ENCODE measurements at regions not wholly inside any gene's neighbourhood (a gene's known extent, or its start where the extent isn't known, plus 50 kb on each side); places are given as distances from the start of the nearest gene placed in this dataset.
A peak's percentile ranks its signal among the peaks of the same experiment; 100 is the strongest.

DNA sequence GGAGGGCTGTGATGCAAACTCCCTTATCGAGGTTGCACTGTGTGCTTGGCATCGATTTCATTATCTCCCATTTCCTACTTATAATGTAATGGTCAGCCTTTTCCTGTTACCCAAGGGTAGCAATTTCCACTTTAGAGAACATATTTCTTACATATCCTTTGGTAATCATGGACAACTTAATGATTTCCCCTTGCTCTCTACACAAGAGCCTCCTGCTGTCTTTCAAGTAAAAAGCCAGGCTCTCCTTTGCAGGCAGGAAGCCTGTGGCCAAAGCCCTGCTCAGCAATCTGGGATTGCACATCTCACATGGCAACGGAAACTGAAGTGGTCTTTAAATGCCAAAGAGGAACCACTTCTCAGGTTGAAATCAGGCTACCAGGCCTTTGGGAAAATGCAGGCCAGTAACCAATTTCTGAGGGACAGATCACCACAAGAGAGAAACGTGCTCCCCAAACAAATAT is 86.7 kb upstream of the IKZF1 start:
- Mint-ChIP-seq H3K36me3 (ENCODE audit: low read depth) (peaks cover 4% of the 10 kb centered on the region), H3K4me1 (ENCODE audit: low read depth) (peaks cover 51% of the 10 kb centered on the region)
- intact Hi-C loops (cut with micrococcal nuclease) = no loop called here

DNA sequence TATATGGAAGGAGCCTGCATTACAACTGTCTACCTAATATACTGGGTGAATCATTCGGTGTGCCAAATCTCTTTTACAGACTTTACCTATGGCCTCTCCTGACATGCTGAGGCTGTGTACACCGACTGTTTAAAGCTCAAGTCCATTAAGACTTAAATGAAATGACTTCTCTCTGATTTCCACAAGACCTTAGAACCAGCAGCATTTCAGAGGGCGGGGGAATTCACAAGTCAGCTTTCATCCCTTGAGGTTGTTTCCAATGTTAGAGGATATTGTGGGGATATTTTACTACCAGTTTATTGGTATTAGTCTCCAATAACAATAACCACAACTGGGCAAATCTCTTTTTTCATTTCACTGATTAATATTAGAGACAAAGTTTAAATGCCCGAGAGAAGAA is 87.1 kb upstream of the IKZF1 start:
- CTCF ChIA-PET = interaction anchor here (1.6 kb wide), 1 partner anchor 11 kb away, joined by 6 read pairs; no protein-coding TSS in a partner anchor
- no peak overlapping the region for H3K27ac Mint-ChIP-seq
- no peak for DNase-seq
- H3K27me3 Mint-ChIP-seq (ENCODE audit: low read depth) = no peaks in the 10 kb centered on the region
- H3K36me3 Mint-ChIP-seq (ENCODE audit: low read depth) = peaks cover 3% of the 10 kb centered on the region
- intact Hi-C loops (cut with micrococcal nuclease) = no loop called here
- peaks cover 16% of the 10 kb centered on the region for H3K9me3 Mint-ChIP-seq
- H3K4me3 Mint-ChIP-seq = no peak overlapping the region
- H3K4me1 Mint-ChIP-seq (ENCODE audit: low read depth) = peaks cover 55% of the 10 kb centered on the region

More for the DNA sequence above, 86.7 kb upstream of the IKZF1 start:
- Mint-ChIP-seq H3K9me3 (peaks cover 17% of the 10 kb centered on the region), H3K4me3 (no peak overlapping the region), H3K27me3 (ENCODE audit: low read depth) (no peaks in the 10 kb centered on the region), H3K27ac (peak overlapping the region; percentile 19)
- CTCF ChIA-PET = interaction anchor here (1.6 kb wide), 1 partner anchor 12 kb away, joined by 6 read pairs; no protein-coding TSS in a partner anchor
- DNase-seq = no peak

DNA sequence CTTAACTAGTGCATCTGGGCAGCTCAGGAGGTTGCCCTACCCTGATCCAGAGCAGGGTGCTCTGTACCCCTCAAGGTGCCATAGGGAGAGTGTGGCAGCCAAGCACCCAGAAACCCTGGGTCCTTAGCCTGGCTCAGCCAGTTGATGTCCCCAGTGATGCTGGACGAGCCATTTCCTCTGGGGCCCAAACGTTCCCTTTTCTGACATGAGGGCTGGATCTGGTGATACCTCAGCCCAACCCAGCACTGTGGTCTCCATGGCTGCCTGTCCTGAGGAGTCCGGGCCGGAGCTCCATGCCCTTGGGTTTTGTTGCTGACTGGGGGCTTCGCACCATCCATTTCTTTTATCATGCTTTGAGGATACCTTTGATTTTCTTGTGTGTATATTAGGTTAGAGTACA is 87.9 kb upstream of the IKZF1 start:
- Mint-ChIP-seq H3K27ac (no peak overlapping the region), H3K36me3 (ENCODE audit: low read depth) (no peaks in the 10 kb centered on the region), H3K4me3 (no peak overlapping the region), H3K9me3 (peaks cover 11% of the 10 kb centered on the region), H3K27me3 (ENCODE audit: low read depth) (no peaks in the 10 kb centered on the region), H3K4me1 (ENCODE audit: low read depth) (peaks cover 63% of the 10 kb centered on the region)
- no peak for DNase-seq
- intact Hi-C loops (cut with micrococcal nuclease) = no loop called here
- CTCF ChIA-PET = interaction anchor here (1.6 kb wide), 1 partner anchor 11 kb away, joined by 6 read pairs; no protein-coding TSS in a partner anchor

DNA sequence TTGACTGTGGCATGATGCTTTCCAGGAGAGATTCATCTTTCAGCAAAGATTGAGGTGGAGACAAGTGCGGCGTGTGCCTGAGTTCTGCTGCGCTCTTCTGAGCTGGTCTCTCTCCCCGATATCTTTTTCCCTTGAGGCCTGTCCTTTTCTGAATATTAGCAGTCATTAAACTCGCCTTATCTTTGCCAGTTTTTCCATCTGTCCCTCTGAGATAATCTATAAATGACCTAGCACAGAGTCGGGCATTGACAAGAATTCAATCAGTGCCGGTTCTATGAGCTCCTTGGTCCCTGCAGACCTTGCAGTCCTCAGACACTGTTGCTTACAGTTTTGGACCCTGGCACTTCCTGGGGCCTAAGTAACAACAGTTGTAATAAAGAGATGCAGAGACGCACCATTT is 89.7 kb upstream of the IKZF1 start:
- H3K36me3 Mint-ChIP-seq (ENCODE audit: low read depth) = no peaks in the 10 kb centered on the region
- H3K27me3 Mint-ChIP-seq (ENCODE audit: low read depth) = no peaks in the 10 kb centered on the region
- CTCF ChIA-PET = interaction anchor here (0.6 to 3.0 kb wide), 5 partner anchors 9 to 68 kb away, joined by 3 to 15 read pairs (median 3); no protein-coding TSS in a partner anchor
- H3K27ac Mint-ChIP-seq = no peak overlapping the region
- H3K4me1 Mint-ChIP-seq (ENCODE audit: low read depth) = peaks cover 82% of the 10 kb centered on the region
- intact Hi-C loops (cut with micrococcal nuclease) = no loop called here
- no peak for DNase-seq
- no peak overlapping the region for H3K4me3 Mint-ChIP-seq
- no peaks in the 10 kb centered on the region for H3K9me3 Mint-ChIP-seq

DNA sequence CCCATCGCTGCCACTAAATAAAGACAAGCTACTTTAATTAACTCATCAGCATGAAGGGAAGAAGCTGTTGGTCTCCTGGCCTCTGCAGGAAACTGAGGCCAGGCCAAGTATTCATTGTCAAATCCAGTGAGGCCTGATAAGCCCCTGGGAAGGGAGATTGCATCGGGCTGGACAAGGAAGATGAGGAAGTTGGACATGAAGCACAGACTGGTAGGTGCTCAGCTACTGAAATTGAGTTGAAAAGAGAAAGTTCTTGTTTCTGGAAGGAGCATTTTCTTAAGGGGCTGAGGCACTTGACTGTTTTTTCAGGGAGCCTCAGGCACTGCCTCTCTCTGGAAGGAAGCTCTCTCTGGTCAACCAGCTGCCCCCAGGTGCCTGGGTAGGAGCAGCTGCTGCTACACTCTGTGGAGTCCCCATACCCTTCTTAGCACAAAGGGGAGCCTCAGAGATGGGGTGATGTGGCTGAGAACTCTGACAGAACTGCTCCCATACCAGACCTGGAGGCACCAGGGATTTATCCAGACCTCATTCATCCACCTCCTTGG is 90.3 kb upstream of the IKZF1 start:
- no peaks in the 10 kb centered on the region for H3K36me3 Mint-ChIP-seq (ENCODE audit: low read depth)
- no peaks in the 10 kb centered on the region for H3K9me3 Mint-ChIP-seq
- H3K27me3 Mint-ChIP-seq (ENCODE audit: low read depth) = no peaks in the 10 kb centered on the region
- CTCF ChIA-PET = interaction anchor here (0.6 to 3.0 kb wide), 7 partner anchors 9 to 204 kb away, joined by 3 to 15 read pairs (median 3); partner anchors contain the start of gene IKZF1
- H3K4me3 Mint-ChIP-seq = no peak overlapping the region
- intact Hi-C loops (cut with micrococcal nuclease) = no loop called here
- peaks cover 83% of the 10 kb centered on the region for H3K4me1 Mint-ChIP-seq (ENCODE audit: low read depth)
- no peak for DNase-seq
- peak overlapping the region; percentile 11 for H3K27ac Mint-ChIP-seq

DNA sequence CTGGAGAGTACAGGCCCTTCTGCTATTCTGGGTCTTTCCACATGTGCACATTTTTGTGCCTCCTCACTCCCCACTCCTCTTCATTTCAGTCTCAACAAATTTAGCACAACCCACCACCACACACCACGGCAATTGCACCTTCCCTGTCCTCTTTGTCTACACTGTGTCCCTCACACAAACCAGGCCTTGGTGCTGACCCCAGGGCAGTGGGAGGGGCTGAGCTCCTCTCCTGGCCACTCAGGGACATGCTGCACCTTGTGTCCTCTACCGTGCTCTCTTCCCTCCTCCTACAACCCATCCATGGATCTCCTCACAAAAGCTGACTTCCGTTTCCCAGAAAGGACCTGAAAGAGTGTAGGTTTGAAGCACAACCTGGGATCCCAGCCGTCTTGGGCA is 90.9 kb upstream of the IKZF1 start:
- H3K4me3 Mint-ChIP-seq = no peak overlapping the region
- DNase-seq = no peak
- intact Hi-C loops (cut with micrococcal nuclease) = no loop called here
- no peak overlapping the region for H3K27ac Mint-ChIP-seq
- H3K36me3 Mint-ChIP-seq (ENCODE audit: low read depth) = no peaks in the 10 kb centered on the region
- CTCF ChIA-PET = interaction anchor here (0.9 to 3.0 kb wide), 5 partner anchors 13 to 204 kb away, joined by 3 to 15 read pairs (median 3); partner anchors contain the start of gene IKZF1
- no peaks in the 10 kb centered on the region for H3K9me3 Mint-ChIP-seq
- H3K27me3 Mint-ChIP-seq (ENCODE audit: low read depth) = no peaks in the 10 kb centered on the region
- peaks cover 84% of the 10 kb centered on the region for H3K4me1 Mint-ChIP-seq (ENCODE audit: low read depth)

DNA sequence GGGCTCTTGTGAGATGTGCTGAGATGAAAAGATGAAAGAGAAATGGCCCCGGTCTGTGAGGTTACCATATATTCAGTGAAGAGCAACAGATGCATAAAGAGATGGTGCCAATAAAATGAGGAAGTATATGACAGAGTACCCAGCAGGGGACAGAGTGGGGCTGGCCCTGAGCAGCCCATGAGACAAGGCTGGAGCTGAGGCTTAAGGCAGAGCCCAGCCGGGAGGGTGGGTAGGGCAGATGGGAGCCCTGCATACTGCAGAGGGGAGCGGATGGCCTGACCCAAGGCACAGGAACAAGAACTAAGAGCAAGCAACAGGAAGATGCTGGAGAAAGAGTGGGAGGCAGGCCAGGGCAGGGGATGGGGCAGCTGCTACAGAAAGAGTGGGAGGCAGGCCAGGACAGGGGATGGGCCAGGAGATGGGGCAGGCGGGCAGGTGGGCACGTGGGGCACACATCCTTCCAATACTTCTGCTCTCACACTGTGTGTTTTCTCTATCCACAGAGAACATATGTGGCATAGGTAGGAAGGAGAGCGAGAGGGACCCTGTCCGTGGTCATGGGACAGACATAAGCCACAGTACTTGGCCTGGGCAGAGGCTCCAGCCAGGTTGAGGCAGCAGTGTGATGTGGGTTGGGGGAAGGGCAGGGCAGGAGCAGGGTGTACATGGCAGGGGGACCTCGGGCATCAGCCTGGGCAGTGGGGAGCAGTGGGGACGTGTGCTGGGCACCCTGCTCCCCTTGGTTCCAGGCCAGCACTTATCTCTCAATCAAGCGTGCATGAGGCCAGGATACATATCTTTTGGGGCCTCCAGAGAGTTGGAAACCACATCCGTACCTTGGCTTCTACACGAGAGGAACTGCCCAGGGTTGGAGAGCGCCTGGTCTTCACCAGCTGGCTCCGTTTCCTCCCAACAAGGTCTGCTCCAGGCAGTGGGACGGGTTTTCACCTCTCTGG is 91.6 kb upstream of the IKZF1 start:
- H3K27me3 Mint-ChIP-seq (ENCODE audit: low read depth) = no peaks in the 10 kb centered on the region
- peak; percentile 65 for DNase-seq
- H3K27ac Mint-ChIP-seq = peak overlapping the region; percentile 57
- H3K4me1 Mint-ChIP-seq (ENCODE audit: low read depth) = peaks cover 90% of the 10 kb centered on the region
- no peaks in the 10 kb centered on the region for H3K36me3 Mint-ChIP-seq (ENCODE audit: low read depth)
- H3K4me3 Mint-ChIP-seq = peak overlapping the region; percentile 30
- CTCF ChIA-PET = interaction anchor here (0.7 to 3.0 kb wide), 6 partner anchors 13 to 205 kb away, joined by 3 to 15 read pairs (median 4); partner anchors contain the start of gene IKZF1
- H3K9me3 Mint-ChIP-seq = no peaks in the 10 kb centered on the region
- intact Hi-C loops (cut with micrococcal nuclease) = no loop called here

DNA sequence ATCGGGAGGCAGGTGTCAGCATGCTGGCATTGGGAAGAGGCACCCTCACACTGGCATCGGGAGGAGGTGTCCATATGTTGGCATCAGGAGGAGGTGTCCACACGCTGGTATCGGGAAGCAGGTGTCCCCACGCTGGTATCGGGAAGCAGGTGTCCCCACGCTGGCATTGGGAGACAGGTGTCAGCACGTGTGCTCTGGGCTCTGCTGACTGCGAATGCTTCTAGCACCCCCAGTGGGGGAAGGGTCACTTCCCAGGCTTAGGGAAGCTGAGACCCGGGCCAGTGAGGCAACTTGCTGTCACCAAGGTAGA is 92.5 kb upstream of the IKZF1 start:
- Mint-ChIP-seq H3K27me3 (ENCODE audit: low read depth) (no peaks in the 10 kb centered on the region), H3K4me3 (no peak overlapping the region), H3K4me1 (ENCODE audit: low read depth) (peaks cover 90% of the 10 kb centered on the region), H3K9me3 (no peaks in the 10 kb centered on the region), H3K36me3 (ENCODE audit: low read depth) (no peaks in the 10 kb centered on the region), H3K27ac (no peak overlapping the region)
- DNase-seq = no peak
- intact Hi-C loops (cut with micrococcal nuclease) = no loop called here
- CTCF ChIA-PET = interaction anchor here (0.7 to 1.6 kb wide), 5 partner anchors 18 to 111 kb away, joined by 3 to 4 read pairs (median 3); no protein-coding TSS in a partner anchor

DNA sequence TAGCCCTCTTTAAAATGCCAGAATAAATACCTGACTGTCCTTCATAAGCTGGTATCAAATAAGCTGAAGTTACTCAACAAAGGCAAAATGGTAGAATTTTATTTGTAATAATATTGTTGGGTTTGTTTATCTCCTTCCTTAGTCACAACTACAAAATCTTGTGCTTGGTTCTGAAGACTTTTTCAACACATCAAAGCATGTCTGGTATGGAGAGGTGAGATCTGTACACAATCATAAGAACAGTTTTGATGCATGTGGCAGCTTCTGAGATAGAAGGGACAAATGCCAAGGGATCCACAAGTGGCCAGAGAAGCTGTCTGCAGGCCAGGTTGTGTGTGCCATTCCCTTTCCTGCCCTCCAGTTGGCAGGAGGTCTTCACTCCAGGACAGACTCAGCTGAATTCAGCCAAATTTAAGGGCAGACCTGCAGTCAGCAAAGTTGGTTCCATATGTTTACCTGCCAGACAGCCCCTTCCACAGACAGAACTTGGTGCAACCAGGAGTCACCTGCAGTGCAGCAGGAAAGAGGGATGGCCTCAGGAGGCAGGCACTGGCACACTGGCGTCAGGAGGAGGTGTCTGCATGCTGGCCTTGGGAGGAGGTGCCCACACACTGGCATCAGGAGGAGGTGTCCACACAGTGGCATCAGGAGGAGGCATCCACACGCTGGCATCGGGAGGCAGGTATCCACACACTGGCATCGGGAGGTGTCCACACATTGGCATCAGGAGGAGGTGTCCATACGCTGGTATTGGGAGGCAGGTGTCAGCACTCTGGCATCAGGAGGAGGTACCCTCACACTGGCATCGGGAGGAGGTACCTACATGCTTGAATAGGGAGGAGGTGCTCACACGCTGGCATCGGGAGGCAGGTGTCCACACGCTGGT is 93.1 kb upstream of the IKZF1 start:
- no peaks in the 10 kb centered on the region for H3K36me3 Mint-ChIP-seq (ENCODE audit: low read depth)
- no peaks in the 10 kb centered on the region for H3K27me3 Mint-ChIP-seq (ENCODE audit: low read depth)
- peak overlapping the region; percentile 88 for H3K27ac Mint-ChIP-seq
- H3K4me3 Mint-ChIP-seq = no peak overlapping the region
- no peak for DNase-seq
- CTCF ChIA-PET = interaction anchor here (0.7 to 2.3 kb wide), 11 partner anchors 10 to 150 kb away, joined by 3 to 6 read pairs (median 3); no protein-coding TSS in a partner anchor
- intact Hi-C loops (cut with micrococcal nuclease) = no loop called here
- H3K4me1 Mint-ChIP-seq (ENCODE audit: low read depth) = peaks cover 90% of the 10 kb centered on the region
- no peaks in the 10 kb centered on the region for H3K9me3 Mint-ChIP-seq

DNA sequence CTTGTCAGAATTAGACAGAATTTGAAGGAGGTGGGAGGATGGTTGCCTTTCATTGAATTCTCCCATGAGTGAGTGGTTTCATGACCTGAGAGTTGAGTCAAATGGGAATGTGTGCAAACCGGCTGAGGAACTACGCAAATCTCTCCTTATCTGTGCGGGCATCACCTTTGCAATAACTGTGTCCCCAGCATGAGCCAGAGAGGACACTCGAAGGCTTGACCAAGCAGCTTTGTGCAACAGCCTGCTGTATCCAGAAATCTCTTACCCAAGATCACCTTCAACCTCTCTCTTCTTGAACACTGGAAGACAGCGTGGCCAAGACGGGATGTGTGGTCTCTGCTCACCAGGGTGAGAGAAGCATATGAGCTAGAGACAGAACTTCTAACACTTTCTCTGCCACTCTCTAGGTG is 93.8 kb upstream of the IKZF1 start:
- Mint-ChIP-seq H3K4me3 (no peak overlapping the region), H3K4me1 (ENCODE audit: low read depth) (peaks cover 92% of the 10 kb centered on the region), H3K9me3 (no peaks in the 10 kb centered on the region), H3K27me3 (ENCODE audit: low read depth) (no peaks in the 10 kb centered on the region), H3K36me3 (ENCODE audit: low read depth) (no peaks in the 10 kb centered on the region), H3K27ac (peak overlapping the region; percentile 88)
- intact Hi-C loops (cut with micrococcal nuclease) = no loop called here
- CTCF ChIA-PET = interaction anchor here (0.7 to 2.3 kb wide), 9 partner anchors 10 to 151 kb away, joined by 3 to 6 read pairs (median 3); no protein-coding TSS in a partner anchor
- peak; percentile 35 for DNase-seq

DNA sequence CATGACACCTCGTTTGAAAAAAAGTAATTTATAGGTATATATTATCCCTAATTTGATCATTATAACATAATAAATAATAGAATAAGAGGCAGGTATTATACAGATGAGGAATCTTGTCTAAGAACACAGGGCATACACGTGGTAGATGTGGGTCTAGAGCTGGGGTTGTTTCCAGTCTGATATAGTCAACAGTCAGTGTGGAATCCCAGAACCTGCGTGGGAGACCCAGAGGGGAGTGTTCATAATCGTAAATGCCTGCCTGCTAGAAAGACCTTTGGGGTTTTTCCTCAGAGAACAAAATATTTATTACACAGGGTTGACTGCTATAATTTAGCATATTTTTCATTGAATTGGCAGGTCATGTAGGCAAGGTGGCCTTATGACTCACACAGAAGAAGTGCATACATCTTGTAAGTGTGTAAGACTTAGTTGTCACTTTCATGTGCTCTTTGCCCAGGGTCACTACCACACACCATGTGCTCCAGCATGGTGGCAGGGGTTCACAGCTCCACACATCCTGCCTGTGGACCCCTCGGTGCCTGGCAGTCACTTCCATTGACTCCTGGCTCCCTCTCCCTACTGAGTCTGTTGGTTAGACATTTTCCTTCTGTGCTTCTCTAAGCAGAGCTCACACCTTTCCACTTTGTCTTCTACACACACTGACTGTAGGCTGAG is 94.9 kb upstream of the IKZF1 start:
- no peaks in the 10 kb centered on the region for H3K36me3 Mint-ChIP-seq (ENCODE audit: low read depth)
- CTCF ChIA-PET = interaction anchor here (0.9 to 2.3 kb wide), 4 partner anchors 16 to 167 kb away, joined by 3 to 6 read pairs (median 4); no protein-coding TSS in a partner anchor
- intact Hi-C loops (cut with micrococcal nuclease) = loop anchor here (1.0 to 5.0 kb wide), 5 partner anchors 17 to 453 kb away; no protein-coding TSS in a partner anchor

More for the DNA sequence above, 94.9 kb upstream of the IKZF1 start:
- peak overlapping the region; percentile 88 for H3K27ac Mint-ChIP-seq
- no peak overlapping the region for H3K4me3 Mint-ChIP-seq
- DNase-seq = peak; percentile 83
- H3K27me3 Mint-ChIP-seq (ENCODE audit: low read depth) = no peaks in the 10 kb centered on the region
- H3K4me1 Mint-ChIP-seq (ENCODE audit: low read depth) = peaks cover 94% of the 10 kb centered on the region
- no peaks in the 10 kb centered on the region for H3K9me3 Mint-ChIP-seq

Measured in activated naive CD4-positive, alpha-beta T cell treated with anti-CD3 and anti-CD28 coated beads for 36 hours (primary cell).